ENCODE measurements at regions not wholly inside any gene's neighbourhood (a gene's known extent, or its start where the extent isn't known, plus 50 kb on each side); places are given as distances from the start of the nearest gene placed in this dataset.

DNA sequence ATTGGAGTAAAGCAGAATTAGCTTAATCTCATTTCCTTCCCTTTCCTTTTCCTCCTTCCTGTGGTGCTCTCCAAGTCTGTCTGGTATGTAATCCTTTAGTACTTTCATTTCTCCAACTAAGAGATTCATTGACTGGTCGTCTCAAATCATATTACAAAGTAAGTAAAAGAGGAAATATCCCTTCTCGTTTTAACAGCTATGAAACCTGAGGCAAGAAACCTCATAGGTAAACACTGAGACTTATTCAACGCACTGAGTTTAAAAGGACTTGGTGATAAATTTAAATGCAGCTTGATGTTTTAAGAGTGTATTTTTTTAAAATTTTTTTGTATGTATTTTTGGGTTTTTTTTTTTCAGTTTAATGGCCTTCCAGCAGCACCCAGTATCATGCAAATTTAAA, 117.2 kb upstream of the LRRC3B start:
- TF ChIP-seq, protein P1, sequence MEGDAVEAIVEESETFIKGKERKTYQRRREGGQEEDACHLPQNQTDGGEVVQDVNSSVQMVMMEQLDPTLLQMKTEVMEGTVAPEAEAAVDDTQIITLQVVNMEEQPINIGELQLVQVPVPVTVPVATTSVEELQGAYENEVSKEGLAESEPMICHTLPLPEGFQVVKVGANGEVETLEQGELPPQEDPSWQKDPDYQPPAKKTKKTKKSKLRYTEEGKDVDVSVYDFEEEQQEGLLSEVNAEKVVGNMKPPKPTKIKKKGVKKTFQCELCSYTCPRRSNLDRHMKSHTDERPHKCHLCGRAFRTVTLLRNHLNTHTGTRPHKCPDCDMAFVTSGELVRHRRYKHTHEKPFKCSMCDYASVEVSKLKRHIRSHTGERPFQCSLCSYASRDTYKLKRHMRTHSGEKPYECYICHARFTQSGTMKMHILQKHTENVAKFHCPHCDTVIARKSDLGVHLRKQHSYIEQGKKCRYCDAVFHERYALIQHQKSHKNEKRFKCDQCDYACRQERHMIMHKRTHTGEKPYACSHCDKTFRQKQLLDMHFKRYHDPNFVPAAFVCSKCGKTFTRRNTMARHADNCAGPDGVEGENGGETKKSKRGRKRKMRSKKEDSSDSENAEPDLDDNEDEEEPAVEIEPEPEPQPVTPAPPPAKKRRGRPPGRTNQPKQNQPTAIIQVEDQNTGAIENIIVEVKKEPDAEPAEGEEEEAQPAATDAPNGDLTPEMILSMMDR (IDR thresholded peaks at IDR 0.05; ENCODE audit: poor library complexity, severe bottlenecking): no peak
- TF ChIP-seq EZH2 (IDR thresholded peaks at IDR 0.05; ENCODE audit: borderline replicate concordance, insufficient read depth, low read length, poor library complexity, severe bottlenecking): no peak

All from neural cell (in vitro differentiated cells).